ENCODE measurements at regions not wholly inside any gene's neighbourhood (a gene's known extent, or its start where the extent isn't known, plus 50 kb on each side); places are given as distances from the start of the nearest gene placed in this dataset.

GRCh38 chr14:100388103-100389054 lies 65.2 kb downstream of the SLC25A47 start:
- no peak overlapping the region for H3K27ac Mint-ChIP-seq (ENCODE audit: unreplicated experiment)
- H3K27me3 Mint-ChIP-seq (ENCODE audit: unreplicated experiment), result no peaks in the 10 kb centered on the region
- no peaks in the 10 kb centered on the region for H3K36me3 Mint-ChIP-seq (ENCODE audit: low read depth, unreplicated experiment)
- peaks cover 31% of the 10 kb centered on the region for H3K4me1 Mint-ChIP-seq (ENCODE audit: unreplicated experiment)
- H3K9me3 Mint-ChIP-seq (ENCODE audit: unreplicated experiment), result no peaks in the 10 kb centered on the region
- H3K4me3 Mint-ChIP-seq (ENCODE audit: unreplicated experiment), result peak overlapping the region; percentile 1
- TF ChIP-seq CTCF (IDR thresholded peaks at IDR 0.05; ENCODE audit: unreplicated experiment), result no peak
- no peak for DNase-seq (ENCODE audit: low spot score)

GRCh38 chr14:100389497-100390104 lies 66.5 kb downstream of the SLC25A47 start:
- Mint-ChIP-seq H3K27ac (ENCODE audit: unreplicated experiment) (no peak overlapping the region), H3K4me3 (ENCODE audit: unreplicated experiment) (no peak overlapping the region), H3K9me3 (ENCODE audit: unreplicated experiment) (no peaks in the 10 kb centered on the region), H3K27me3 (ENCODE audit: unreplicated experiment) (no peaks in the 10 kb centered on the region), H3K4me1 (ENCODE audit: unreplicated experiment) (peaks cover 24% of the 10 kb centered on the region), H3K36me3 (ENCODE audit: low read depth, unreplicated experiment) (no peaks in the 10 kb centered on the region)
- DNase-seq (ENCODE audit: low spot score), result no peak
- no peak for TF ChIP-seq CTCF (IDR thresholded peaks at IDR 0.05; ENCODE audit: unreplicated experiment)

- TF ChIP-seq CTCF (IDR thresholded peaks at IDR 0.05; ENCODE audit: unreplicated experiment), result no peak
- Mint-ChIP-seq H3K4me1 (ENCODE audit: unreplicated experiment) (peaks cover 13% of the 10 kb centered on the region), H3K36me3 (ENCODE audit: low read depth, unreplicated experiment) (no peaks in the 10 kb centered on the region), H3K27me3 (ENCODE audit: unreplicated experiment) (no peaks in the 10 kb centered on the region), H3K27ac (ENCODE audit: unreplicated experiment) (no peak overlapping the region), H3K4me3 (ENCODE audit: unreplicated experiment) (no peak overlapping the region), H3K9me3 (ENCODE audit: unreplicated experiment) (no peaks in the 10 kb centered on the region)
- DNase-seq (ENCODE audit: low spot score), result no peak
Observed at GRCh38 chr14:100391173-100391572, 68.0 kb downstream of the SLC25A47 start.

- peaks cover 13% of the 10 kb centered on the region for H3K4me1 Mint-ChIP-seq (ENCODE audit: unreplicated experiment)
- no peak for DNase-seq (ENCODE audit: low spot score)
Observed at GRCh38 chr14:100391724-100392123, 68.6 kb downstream of the SLC25A47 start.

More at GRCh38 chr14:100391724-100392123, 68.6 kb downstream of the SLC25A47 start:
- H3K27me3 Mint-ChIP-seq (ENCODE audit: unreplicated experiment), result no peaks in the 10 kb centered on the region
- H3K27ac Mint-ChIP-seq (ENCODE audit: unreplicated experiment), result no peak overlapping the region
- no peak overlapping the region for H3K4me3 Mint-ChIP-seq (ENCODE audit: unreplicated experiment)
- no peak for TF ChIP-seq CTCF (IDR thresholded peaks at IDR 0.05; ENCODE audit: unreplicated experiment)
- H3K9me3 Mint-ChIP-seq (ENCODE audit: unreplicated experiment), result no peaks in the 10 kb centered on the region
- no peaks in the 10 kb centered on the region for H3K36me3 Mint-ChIP-seq (ENCODE audit: low read depth, unreplicated experiment)

Data from endothelial cell (in vitro differentiated cells).